ENCODE measurements at regions not wholly inside any gene's neighbourhood (a gene's known extent, or its start where the extent isn't known, plus 50 kb on each side); places are given as distances from the start of the nearest gene placed in this dataset.

GRCh38 chr1:242673652-242674051, 149.2 kb upstream of the PLD5 start:
- no peak for TF ChIP-seq FOXP2 (optimal IDR thresholded peaks at IDR 0.05; ENCODE audit: borderline replicate concordance, extremely low read depth, extremely low read length, insufficient read depth)
- no peak for TF ChIP-seq REST (IDR thresholded peaks at IDR 0.05; ENCODE audit: insufficient read depth in 1 of 2, low read depth in 2 of 2, low read length in 2 of 2)
- no peak for TF ChIP-seq POLR2AphosphoS5 (IDR thresholded peaks at IDR 0.05; ENCODE audit: low read depth, low read length)
